Globus pallidus (tissue), 1 donor: ENCODE measurements at regions not wholly inside any gene's neighbourhood (a gene's known extent, or its start where the extent isn't known, plus 50 kb on each side); places are given as distances from the start of the nearest gene placed in this dataset.
"Not testable (repeated sequence)": the region's sequence is repeated elsewhere in the genome, so short reads cannot be mapped to it uniquely, and the experiment has no call there.

Source experiments
- DNase-seq: peaks from one replicate; pipeline ENCODE4 v3.0.0-alpha.2; 2015; ENCODE audit warnings: low spot score

- no peak for DNase-seq
These were observed 138.9 kb downstream of the TMCO5A start for GRCh38 chr15:38073178-38073946.

GRCh38 chr15:38074029-38074428 is 139.6 kb downstream of the TMCO5A start:
- DNase-seq, result no peak

GRCh38 chr15:38075466-38075865 is 141.0 kb downstream of the TMCO5A start:
- no peak for DNase-seq

- peak; percentile 45 for DNase-seq
These were observed 142.3 kb downstream of the TMCO5A start for GRCh38 chr15:38076786-38077185.

- DNase-seq, result no peak
These were observed 144.8 kb downstream of the TMCO5A start for GRCh38 chr15:38079236-38079635.

- no peak for DNase-seq
These were observed 146.3 kb downstream of the TMCO5A start for GRCh38 chr15:38080651-38081275.

GRCh38 chr15:38084289-38084688 is 149.8 kb downstream of the TMCO5A start:
- no peak for DNase-seq

GRCh38 chr15:38085114-38085513 is 150.7 kb downstream of the TMCO5A start:
- DNase-seq, result no peak

- peak; percentile 48 for DNase-seq
These were observed 151.6 kb downstream of the TMCO5A start for GRCh38 chr15:38085931-38086568.

GRCh38 chr15:38086611-38087010 is 152.2 kb downstream of the TMCO5A start:
- no peak for DNase-seq

- no peak for DNase-seq
These were observed 154.5 kb downstream of the TMCO5A start for GRCh38 chr15:38088971-38089370.

- no peak for DNase-seq
These were observed 155.8 kb downstream of the TMCO5A start for GRCh38 chr15:38090223-38090622.

GRCh38 chr15:38090678-38091077 is 156.2 kb downstream of the TMCO5A start:
- DNase-seq, result no peak

- no peak for DNase-seq
These were observed 156.7 kb downstream of the TMCO5A start for GRCh38 chr15:38091078-38091645.

- no peak for DNase-seq
These were observed 158.7 kb upstream of the SPRED1 start for GRCh38 chr15:38093931-38094330.

GRCh38 chr15:38102972-38103371 is 149.7 kb upstream of the SPRED1 start:
- DNase-seq, result no peak

- DNase-seq, result no peak
These were observed 149.1 kb upstream of the SPRED1 start for GRCh38 chr15:38103564-38103963.

- DNase-seq, result no peak
These were observed 141.6 kb upstream of the SPRED1 start for GRCh38 chr15:38111070-38111469.

GRCh38 chr15:38112406-38112805 is 140.2 kb upstream of the SPRED1 start:
- DNase-seq, result no peak

- DNase-seq, result no peak
These were observed 137.5 kb upstream of the SPRED1 start for GRCh38 chr15:38115121-38115520.

GRCh38 chr15:38117781-38118180 is 134.9 kb upstream of the SPRED1 start:
- DNase-seq, result no peak

GRCh38 chr15:38119865-38120264 is 132.8 kb upstream of the SPRED1 start:
- DNase-seq, result not testable (repeated sequence)

GRCh38 chr15:38127306-38127771 is 125.3 kb upstream of the SPRED1 start:
- no peak for DNase-seq
